ENCODE measurements at regions not wholly inside any gene's neighbourhood (a gene's known extent, or its start where the extent isn't known, plus 50 kb on each side); places are given as distances from the start of the nearest gene placed in this dataset.

GRCh38 chr16:80074329-80074728 is 466.5 kb upstream of the DYNLRB2 start:
- TF ChIP-seq ZNF416 (CRISPR knock-in tag; IDR thresholded peaks at IDR 0.05) (no peak), ZNF263 (CRISPR knock-in tag; IDR thresholded peaks at IDR 0.05; ENCODE audit: low read depth) (no peak), HMGXB4 (CRISPR knock-in tag; IDR thresholded peaks at IDR 0.05) (no peak), NFYB (CRISPR knock-in tag; conservative IDR thresholded peaks at IDR 0.05; ENCODE audit: low read depth) (no peak), CDX4 (CRISPR knock-in tag; IDR thresholded peaks at IDR 0.05; ENCODE audit: borderline replicate concordance) (no peak), NR2C2 (CRISPR knock-in tag; IDR thresholded peaks at IDR 0.05) (no peak), SOX15 (CRISPR knock-in tag; IDR thresholded peaks at IDR 0.05) (no peak), ZNF396 (CRISPR knock-in tag; IDR thresholded peaks at IDR 0.05; ENCODE audit: borderline replicate concordance) (no peak), ATF3 (CRISPR knock-in tag; conservative IDR thresholded peaks at IDR 0.05) (no peak), CREB1 (CRISPR knock-in tag; IDR thresholded peaks at IDR 0.05) (no peak)
- Mint-ChIP-seq H3K4me3 (no peak overlapping the region), H3K4me1 (peaks cover 26% of the 10 kb centered on the region), H3K9me3 (peaks cover 14% of the 10 kb centered on the region), H3K27me3 (ENCODE audit: low read depth) (no peaks in the 10 kb centered on the region), H3K27ac (no peak overlapping the region), H3K36me3 (peaks cover 6% of the 10 kb centered on the region; the same call in 1 of the 2 replicates)
- no peak for ATAC-seq
- CTCF ChIA-PET, result interaction anchor here (1.2 kb wide), 1 partner anchor 473 kb away, joined by 3 read pairs; no protein-coding TSS in a partner anchor
- POLR2A ChIA-PET, result no interaction called here
- DNase-seq (ENCODE audit: low spot score), result no peak

GRCh38 chr16:80071964-80072456 is 468.8 kb upstream of the DYNLRB2 start:
- TF ChIP-seq SMAD3 (CRISPR knock-in tag; IDR thresholded peaks at IDR 0.05; ENCODE audit: borderline replicate concordance), result no peak
- ATAC-seq, result no peak
- peaks cover 17% of the 10 kb centered on the region for H3K36me3 Mint-ChIP-seq

GRCh38 chr16:80066805-80067580 is 466.5 kb upstream of the MAF start:
- no peak for DNase-seq (ENCODE audit: low spot score)
- Mint-ChIP-seq H3K9me3 (peaks cover 34% of the 10 kb centered on the region), H3K4me1 (peaks cover 16% of the 10 kb centered on the region), H3K36me3 (peaks cover 17% of the 10 kb centered on the region), H3K27me3 (ENCODE audit: low read depth) (no peaks in the 10 kb centered on the region; the same call in 1 of the 2 replicates), H3K4me3 (no peak overlapping the region), H3K27ac (no peak overlapping the region)
- ChIA-PET POLR2A (no interaction called here), CTCF (no interaction called here)
- ATAC-seq, result no peak
- TF ChIP-seq NR1H2 (CRISPR knock-in tag; IDR thresholded peaks at IDR 0.05), result no peak
- TF ChIP-seq PRDM15 (CRISPR knock-in tag; IDR thresholded peaks at IDR 0.05), result no peak
- TF ChIP-seq CREM (CRISPR knock-in tag; IDR thresholded peaks at IDR 0.05), result no peak
- TF ChIP-seq SOX15 (CRISPR knock-in tag; IDR thresholded peaks at IDR 0.05), result no peak
- no peak for TF ChIP-seq TP53 (CRISPR knock-in tag; IDR thresholded peaks at IDR 0.05)
- no peak for TF ChIP-seq TEAD1 (CRISPR knock-in tag; IDR thresholded peaks at IDR 0.05)
- TF ChIP-seq ZMAT4 (CRISPR knock-in tag; IDR thresholded peaks at IDR 0.05), result no peak
- no peak for TF ChIP-seq ARID4B (CRISPR knock-in tag; IDR thresholded peaks at IDR 0.05; ENCODE audit: borderline replicate concordance)
- TF ChIP-seq ZNF317 (CRISPR knock-in tag; IDR thresholded peaks at IDR 0.05; ENCODE audit: borderline replicate concordance, low read depth), result no peak
- TF ChIP-seq NFE2L1 (CRISPR knock-in tag; IDR thresholded peaks at IDR 0.05), result no peak

More at GRCh38 chr16:80071964-80072456, 468.8 kb upstream of the DYNLRB2 start:
- ChIA-PET CTCF (no interaction called here), POLR2A (no interaction called here)
- no peak overlapping the region for H3K4me3 Mint-ChIP-seq
- H3K27ac Mint-ChIP-seq, result no peak overlapping the region
- H3K9me3 Mint-ChIP-seq, result peaks cover 34% of the 10 kb centered on the region
- H3K4me1 Mint-ChIP-seq, result peaks cover 23% of the 10 kb centered on the region
- no peak for DNase-seq (ENCODE audit: low spot score)
- no peaks in the 10 kb centered on the region; the same call in 1 of the 2 replicates for H3K27me3 Mint-ChIP-seq (ENCODE audit: low read depth)

All from WTC11 (cell line).